SIG-M5 treated with dmso at 0.1 percent for 504 hours (cell line): ENCODE measurements at regions not wholly inside any gene's neighbourhood (a gene's known extent, or its start where the extent isn't known, plus 50 kb on each side); places are given as distances from the start of the nearest gene placed in this dataset.
A peak's percentile ranks its signal among the peaks of the same experiment; 100 is the strongest.
"Not testable (repeated sequence)": the region's sequence is repeated elsewhere in the genome, so short reads cannot be mapped to it uniquely, and the experiment has no call there.

Experiments used
- DNase-seq: peaks from one replicate; lab custom pipeline; 2025; ENCODE audit not compliant: unreplicated experiment; lab: John Stamatoyannopoulos, UW

GRCh38 chr2:142362069-142362468 is 231.3 kb upstream of the LRP1B start:
- not testable (repeated sequence) for DNase-seq

DNA sequence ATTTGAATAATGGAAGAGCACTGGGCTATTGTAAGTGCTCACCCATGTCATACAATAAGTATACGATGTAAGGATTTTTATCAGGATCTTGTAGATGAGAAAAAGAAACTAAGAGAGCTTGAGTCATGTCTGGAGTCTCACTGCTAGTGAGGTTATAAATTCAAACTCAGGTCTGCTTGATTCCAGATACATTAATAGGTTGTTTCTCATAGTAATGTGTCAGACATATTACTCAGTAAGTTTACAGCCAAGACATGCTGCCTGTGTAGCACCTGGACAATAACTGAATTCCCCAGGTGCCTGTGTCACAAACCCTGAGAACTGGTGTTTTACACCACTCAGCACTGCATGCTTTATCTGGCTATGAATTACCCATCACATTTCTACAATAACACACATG is 216.9 kb upstream of the LRP1B start:
- DNase-seq = no peak

DNA sequence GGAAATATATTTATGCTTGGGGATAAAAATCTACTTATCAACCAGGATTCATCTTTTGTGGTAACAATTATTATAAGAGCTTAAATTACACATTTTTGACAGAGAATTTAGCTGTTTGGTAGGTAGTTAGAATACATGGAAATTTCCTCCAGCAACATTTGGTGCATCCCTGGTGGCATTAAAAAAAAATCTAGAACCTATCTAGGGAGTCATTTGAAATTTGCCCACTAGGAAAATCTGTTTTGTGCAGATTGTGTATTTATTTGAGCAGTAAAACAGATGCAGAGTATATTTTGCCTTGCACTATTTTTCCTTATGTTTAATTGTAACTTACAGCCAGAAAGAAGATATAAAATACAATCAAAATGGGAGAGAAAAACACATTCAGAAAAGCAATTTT is 208.4 kb upstream of the LRP1B start:
- no peak for DNase-seq

DNA sequence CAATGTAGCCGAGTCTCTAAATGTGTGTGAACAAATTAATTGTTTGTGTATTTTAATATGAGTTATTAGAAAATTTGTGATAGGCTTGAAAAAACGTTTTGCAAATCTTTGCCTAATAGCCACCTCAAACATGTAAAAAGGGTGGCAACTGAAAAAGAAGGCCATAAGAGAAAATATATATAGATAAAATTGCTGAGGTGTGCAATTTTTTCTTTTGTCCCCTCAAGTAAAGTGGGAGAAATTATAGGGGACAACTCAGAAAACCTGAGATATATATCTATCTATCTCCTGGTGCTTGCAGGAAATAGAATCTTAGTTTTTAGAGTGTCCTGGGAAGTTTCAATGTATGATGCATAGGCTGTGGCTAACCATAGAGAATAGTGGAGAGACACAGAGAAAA is 201.4 kb upstream of the LRP1B start:
- DNase-seq = no peak

DNA sequence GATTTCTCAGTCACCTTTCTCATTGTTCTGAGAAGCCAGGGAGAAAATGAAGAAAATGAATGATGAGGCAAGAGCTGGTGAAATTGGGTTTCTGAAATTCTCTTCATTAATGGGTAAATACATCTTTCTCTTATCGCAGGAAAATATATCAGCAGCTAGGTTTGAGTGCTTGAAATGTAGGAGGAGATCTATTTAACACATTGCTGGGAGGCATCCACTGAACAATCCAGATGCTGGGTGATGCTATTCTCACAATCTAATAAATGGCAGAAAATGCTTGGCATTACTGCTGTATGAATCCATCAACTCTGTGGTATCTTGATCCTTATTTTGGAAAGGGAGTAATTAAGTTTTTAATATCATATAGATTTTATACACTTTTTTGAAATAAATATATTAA is 199.6 kb upstream of the LRP1B start:
- DNase-seq = no peak

DNA sequence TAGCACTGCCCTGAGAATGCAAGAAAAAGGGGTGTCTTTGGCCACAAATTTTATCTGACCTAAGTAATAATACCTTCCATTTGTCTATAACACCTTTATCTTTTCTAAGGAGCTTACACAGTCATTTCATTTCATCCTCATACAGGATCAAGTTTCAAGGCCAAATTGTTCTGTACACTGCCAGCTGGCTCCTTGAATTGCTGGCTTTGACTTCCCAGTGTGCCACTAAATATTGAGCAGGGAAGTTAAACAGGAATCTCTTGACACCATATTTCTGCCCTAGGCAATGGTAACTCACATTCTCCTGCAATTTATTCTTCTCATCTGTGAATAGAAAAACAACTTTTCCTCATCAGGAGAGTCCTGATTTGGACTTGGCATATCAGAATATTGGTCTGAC is 195.1 kb upstream of the LRP1B start:
- no peak for DNase-seq

GRCh38 chr2:142323206-142323605 is 192.4 kb upstream of the LRP1B start:
- DNase-seq = peak; percentile 23

DNA sequence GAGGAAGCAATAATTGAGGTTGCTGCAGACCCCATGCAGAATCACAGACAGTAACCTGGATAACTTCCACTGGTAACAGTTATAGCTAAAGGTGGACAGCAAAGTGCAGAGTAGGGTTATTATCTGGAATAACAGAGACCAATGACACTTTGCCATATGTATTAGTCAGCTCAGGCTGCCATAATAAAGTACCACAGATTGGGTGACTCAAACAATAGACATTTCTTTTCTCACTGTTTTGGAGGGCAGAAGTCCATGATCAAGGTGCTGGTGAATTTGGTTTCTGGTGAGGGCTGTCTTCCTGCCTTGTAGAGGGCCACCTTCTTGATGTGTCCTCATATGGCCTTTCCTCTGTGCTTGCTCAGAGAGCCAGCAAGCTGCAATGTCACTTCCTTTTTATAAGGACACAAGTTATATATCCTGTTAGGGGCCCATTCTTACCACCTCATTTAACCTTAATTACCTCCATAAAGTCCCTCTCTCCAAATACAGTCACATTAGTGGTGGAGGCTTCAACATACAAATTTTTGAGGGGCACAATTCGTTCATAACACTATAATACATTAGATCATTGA is 191.0 kb upstream of the LRP1B start:
- no peak for DNase-seq

GRCh38 chr2:142320067-142320466 is 189.3 kb upstream of the LRP1B start:
- no peak for DNase-seq

GRCh38 chr2:142316049-142316448 is 185.2 kb upstream of the LRP1B start:
- no peak for DNase-seq

DNA sequence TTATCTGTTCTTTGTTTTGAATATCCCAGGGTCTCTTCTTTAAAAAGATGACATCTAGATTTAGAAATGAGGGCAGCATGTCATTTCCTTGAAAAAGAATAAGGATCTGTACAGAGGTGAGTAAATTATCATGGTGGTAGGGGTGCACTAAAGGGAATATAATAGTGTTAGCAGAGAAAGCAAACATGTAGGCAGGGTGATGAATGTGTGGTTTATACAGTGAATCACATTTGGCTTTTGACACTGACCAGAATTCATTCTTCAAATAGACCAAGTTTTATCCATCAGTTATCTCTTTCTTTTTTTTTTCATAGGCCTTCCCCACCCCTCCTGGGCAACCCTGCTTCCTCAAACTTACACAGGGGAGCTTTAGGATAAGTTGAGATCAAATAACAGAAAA is 184.5 kb upstream of the LRP1B start:
- no peak for DNase-seq

DNA sequence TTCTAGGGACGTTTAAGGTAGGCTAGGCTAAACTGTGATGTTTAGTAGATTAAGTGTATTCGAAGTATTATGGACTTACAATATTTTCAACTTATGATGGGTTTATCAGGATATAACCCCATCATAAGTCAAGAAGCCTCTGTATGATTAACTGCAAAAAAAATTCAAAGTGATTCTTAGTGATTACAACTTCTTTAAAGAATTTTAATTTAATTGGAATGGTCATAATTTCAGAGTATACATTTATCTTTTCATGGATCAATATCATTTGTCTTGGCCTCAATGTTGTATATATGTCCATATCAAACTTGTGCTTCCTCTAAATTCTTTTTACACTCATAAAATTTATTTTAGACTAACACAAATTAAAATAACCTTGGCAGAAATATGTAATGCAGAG is 183.3 kb upstream of the LRP1B start:
- DNase-seq = no peak

DNA sequence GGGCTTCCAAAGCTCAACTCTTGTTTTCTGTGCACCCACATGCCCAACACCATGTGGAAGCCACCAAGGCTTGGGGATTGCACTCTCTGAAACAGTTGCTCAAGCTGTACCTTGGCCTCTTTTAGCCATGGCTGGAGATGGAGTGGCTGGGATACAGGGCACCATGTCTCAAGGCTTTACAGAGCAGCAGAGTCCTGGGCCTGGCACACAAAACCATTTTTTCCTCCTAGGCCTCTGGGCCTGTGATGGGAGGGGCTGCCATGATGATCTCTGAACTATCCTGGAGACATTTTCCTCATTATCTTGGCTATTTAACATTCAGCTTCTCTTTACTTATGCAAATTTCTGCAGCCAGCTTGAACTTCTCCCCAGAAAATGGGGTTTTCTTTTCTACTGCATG is 179.7 kb upstream of the LRP1B start:
- no peak for DNase-seq

DNA sequence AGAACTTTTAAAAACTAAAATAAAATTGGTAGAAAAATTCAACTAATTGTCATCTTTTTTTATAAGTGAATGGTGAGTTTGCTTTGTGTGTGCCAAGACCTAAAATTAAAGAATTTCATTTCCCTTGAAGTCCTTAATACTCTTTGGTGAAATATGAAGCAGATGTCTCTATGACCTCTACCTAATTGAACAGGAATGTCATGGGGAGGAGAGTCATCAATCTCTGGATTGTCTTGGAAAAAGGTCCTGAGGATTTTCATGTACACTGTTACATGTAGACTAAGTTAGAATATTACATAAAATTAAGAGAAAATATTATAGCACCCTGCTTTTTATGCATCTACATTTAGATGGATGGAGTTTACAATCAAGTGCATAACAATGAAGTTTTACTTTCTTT is 177.9 kb upstream of the LRP1B start:
- no peak for DNase-seq

DNA sequence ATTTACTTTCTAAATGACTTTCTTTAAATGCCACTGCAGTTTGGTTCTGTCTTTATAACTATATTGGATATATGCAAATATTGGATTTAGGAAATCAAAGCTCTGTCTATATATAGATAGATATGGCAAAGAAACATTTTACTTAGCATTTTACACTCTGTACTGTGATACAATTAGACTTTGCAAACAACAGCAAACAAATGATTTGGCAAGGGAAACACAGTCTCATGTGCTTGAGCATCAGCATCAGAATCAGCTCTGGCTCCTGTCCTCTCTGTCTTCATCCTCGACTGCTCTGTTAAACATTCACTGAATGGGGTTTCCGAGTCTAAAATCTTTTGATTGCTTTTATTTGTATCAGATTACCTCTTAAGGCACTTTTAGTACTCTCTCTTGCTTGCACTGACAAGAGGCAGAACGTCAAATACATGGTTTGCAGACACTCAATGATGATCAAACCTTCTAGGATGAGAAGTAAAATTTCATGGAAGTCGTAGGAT is 176.8 kb upstream of the LRP1B start:
- no peak for DNase-seq

- no peak for DNase-seq
Measured at GRCh38 chr2:142307086-142307485, 176.3 kb upstream of the LRP1B start.

DNA sequence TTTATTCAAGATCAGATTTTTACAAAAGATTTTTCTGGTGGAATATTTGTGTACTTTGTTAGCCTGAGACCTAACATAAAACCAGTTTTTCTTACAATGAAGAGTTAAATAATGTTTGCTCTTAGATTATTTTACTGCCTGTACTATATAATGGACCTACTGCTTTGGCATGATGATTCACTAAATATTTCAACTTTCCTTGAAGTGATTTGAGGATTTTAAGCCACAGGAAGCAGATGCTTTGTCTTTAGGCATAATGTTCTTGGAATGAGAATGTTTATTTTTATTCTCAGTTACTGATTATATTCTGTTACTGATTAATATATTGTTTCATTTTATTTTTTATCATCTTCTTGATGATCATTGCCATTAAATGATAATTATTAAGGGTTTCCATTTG is 175.3 kb upstream of the LRP1B start:
- no peak for DNase-seq

- peak; percentile 8 for DNase-seq
Measured at GRCh38 chr2:142300517-142300916, 169.7 kb upstream of the LRP1B start.

DNA sequence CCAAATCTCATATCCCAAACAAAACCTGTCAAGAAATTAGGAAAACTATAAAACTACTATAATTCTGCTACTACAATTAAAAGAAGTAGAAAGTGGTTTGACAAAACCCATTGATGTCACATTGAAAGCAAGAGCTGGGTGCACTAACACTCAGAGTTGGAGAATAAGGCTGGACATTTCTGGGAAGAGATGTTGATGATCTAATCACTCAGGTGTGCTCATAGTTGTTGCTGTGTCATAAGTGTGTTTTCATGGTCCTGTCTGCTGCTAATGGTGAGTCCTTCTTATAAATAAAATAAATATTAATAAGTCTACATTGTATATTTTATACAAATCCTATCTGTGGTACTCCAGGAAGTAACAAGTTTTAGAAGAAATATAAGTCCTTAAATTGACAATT is 168.2 kb upstream of the LRP1B start:
- DNase-seq = no peak

DNA sequence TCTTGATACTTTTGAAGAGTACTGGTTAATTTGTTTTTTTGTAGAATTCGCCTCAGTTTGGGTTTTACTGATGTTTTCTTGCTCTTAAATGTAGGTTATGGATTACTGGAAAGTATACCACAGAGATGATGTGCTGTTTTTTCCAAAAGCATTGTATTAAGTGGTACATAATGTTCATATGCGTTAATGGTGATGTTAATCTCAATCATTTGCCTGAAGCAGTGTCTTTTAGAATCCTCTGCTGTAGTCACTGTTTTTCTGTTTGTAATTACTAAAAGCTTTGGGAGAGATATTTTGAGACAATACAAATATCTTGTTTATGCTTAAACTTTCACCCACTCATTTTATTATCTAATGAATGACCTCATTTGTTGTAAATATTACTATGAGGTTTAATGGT is 163.4 kb upstream of the LRP1B start:
- no peak for DNase-seq

DNA sequence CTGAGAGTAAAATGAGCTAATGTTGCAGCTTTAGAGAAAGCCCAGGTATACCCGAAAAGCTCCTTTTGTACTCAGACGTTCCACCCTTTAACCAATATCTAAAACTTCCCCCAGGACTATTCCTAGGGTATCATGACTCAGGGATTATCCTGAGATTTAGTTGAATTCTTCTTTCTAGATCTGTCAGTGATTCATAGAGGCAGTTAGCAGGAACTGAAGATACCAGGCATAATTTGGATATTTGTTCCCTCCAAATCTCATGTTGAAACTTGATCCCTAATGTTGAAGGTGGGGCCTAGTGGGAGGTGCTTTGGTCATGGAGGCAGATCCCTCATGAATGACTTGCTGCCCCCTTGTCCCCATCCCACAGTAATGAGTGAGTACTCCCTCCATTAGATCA is 161.2 kb upstream of the LRP1B start:
- no peak for DNase-seq

GRCh38 chr2:142290931-142291330 is 160.1 kb upstream of the LRP1B start:
- no peak for DNase-seq

GRCh38 chr2:142286618-142287017 is 155.8 kb upstream of the LRP1B start:
- peak; percentile 30 for DNase-seq

DNA sequence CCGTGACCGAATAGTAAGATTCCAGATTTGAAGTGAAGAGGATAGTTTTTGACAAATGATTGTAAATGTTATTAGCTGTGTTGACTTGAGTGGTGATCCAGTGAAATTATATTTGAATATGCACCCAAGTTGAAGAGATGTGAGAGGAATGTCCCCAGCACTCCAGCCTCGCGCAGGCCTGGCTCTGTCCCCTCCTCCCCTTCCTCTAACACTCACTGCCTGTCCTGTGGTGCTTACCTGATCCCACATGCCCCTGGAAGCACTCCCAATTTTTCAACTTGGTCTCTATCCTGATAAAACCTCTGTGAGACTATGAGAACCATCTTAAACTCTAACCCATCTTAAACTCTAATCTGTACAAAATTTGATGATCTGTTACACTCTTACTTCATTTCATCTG is 154.7 kb upstream of the LRP1B start:
- DNase-seq = no peak
